Midbrain (tissue), 1 donor: ENCODE measurements at regions not wholly inside any gene's neighbourhood (a gene's known extent, or its start where the extent isn't known, plus 50 kb on each side); places are given as distances from the start of the nearest gene placed in this dataset.
"Not testable (repeated sequence)": the region's sequence is repeated elsewhere in the genome, so short reads cannot be mapped to it uniquely, and the experiment has no call there.

Experiments
- DNase-seq: peaks from one replicate; lab custom pipeline; 2025; lab: John Stamatoyannopoulos, UW

DNA sequence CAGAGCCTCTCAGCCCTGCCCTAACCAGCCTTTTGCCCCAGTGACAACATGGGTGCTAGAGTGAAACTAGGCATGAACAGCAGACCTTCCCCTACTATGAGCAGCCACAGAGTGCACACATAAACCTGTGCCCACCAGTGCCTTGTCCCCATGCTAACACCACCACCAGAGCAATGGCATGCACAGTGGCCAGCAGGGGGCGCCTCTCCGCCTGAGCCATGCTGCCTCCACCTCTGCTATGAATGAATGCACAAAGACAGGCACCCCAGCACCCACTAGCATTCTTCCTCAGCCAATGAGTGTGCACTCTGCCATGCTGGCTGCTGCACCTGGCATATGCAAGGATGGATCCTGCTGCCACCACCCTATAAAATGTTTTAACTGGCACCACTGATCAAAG, 286.9 kb upstream of the FGF16 start:
- DNase-seq: no peak

DNA sequence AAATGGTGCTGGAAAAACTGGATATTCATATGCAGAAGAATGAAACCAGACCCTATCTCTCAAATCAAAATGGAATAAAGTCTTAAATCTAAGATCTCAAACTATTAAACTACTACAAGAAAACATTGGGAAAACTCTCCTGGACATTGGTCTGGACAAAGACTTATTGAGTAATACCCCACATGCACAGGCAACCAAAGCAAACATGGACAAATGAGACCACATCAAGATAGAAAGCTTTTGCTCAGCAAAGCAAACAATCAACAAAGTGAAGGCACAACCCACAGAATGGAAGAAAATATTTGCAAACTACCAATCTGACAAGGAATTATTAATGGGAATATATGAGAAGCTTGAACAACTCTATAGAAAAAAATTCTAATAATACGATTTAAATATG, 284.4 kb upstream of the FGF16 start:
- no peak for DNase-seq

DNA sequence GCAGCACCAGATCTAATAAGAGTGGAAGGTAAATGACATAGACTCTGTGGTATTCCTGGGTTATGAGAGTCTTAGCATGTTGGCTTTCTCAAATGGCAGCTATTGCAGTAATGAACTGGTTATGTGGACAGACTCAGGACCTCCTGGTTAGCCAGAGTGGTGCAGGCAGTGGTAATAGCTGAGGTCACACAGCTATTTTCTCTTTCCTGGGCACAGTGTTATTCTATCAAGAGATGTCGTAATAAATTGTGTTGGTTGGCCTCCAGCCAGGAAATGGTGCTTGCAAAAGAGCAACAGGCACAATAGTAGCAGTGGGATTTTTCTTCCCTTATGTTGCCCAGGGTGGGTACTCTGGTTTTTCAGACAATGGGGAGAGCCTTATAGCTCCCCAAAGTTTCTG, 279.2 kb upstream of the FGF16 start:
- DNase-seq: no peak

DNA sequence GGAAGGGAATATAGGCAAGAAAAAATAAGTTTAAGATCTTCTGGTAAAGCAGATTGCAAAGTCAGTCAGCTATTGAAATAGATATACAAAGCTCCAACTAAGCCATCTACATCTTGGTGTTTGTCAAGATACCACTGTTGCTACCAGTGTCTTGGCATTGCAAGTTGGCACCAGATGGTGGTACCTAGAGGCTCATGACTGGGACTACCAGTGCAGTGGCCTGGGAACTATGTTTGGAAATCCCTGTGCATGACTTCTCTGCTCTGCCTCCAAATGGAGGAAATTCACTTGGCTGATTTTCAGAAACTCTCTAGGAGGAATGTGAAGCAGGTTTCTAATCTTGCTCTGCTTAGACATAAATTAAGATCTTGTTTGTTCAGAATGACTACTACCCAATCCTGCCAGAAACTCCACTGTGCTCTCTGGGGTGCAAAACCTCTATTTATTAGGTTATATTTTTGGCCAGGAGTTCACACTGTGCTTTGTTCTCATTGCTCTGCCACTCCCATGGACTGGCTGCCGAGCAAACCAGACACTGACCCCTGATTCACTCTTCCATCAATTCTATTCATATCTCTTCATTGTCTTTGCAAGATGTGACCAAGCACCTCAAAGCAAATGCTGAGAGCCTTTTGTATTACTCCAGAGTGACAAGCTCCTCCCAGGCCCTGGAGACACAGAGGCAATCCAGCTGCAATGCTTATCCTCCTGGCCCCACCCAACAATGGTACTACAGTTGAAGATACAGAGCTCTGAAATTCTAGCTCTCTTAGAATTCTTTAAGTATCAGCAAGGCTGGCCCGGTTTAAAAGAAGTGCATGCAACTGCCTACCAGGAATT, 272.3 kb upstream of the FGF16 start:
- no peak for DNase-seq

DNA sequence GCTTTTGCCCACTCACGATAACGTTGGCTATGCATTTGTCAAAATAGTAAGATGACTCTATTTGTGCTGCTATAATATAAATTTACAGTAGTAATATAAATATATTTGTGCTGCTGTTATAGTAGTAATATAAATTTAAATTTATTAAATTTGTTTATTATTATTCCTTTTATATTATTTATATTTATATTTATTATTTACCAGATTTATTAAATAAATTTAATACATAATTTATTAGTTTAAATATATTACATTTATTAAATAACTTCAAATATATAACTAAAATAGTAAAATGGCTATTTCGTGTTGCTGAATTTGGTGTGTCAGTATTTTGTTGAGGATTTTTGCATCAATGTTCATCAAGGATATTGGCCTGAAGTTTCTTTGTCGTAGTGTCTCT, 246.5 kb upstream of the FGF16 start:
- DNase-seq: no peak

DNA sequence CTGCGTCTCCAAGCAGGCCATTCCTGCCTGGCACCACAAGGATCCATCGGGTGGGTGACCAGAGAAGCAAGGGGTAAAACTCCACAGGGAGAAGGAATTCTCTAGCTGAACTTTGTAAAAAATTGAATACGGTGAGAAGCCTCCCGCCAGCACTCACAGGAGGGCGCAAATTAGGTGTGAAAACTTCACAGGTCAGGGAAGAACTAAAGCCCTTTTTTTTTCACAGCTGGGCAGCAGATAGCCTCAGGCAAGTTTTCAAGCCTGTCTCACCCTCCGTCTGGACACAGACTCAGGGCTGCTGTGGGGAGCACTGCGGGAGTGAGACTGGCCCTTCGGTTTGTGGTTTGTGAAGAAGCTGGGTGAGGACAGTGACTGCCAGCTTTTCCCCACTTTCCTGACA, 224.1 kb upstream of the FGF16 start:
- DNase-seq: no peak

DNA sequence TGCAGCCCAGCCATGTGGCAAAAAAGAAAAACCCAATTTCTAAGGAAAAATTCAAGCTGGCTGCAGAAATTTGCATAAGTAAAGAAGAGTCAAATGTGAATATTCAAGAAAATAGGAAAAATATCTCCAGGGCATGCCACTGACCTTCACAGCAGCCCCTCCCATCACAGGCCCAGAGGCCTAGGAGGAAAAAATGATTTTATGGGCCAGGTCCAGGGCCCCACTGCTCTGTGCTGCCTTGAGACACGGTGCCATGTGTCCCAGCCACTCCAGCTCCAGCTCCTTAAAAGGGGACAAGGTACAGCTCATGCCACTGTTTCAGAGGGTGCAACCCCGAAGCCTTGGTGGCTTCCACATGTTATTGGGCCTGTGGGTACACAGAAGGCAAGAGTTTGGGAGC, 182.7 kb upstream of the FGF16 start:
- DNase-seq: no peak

DNA sequence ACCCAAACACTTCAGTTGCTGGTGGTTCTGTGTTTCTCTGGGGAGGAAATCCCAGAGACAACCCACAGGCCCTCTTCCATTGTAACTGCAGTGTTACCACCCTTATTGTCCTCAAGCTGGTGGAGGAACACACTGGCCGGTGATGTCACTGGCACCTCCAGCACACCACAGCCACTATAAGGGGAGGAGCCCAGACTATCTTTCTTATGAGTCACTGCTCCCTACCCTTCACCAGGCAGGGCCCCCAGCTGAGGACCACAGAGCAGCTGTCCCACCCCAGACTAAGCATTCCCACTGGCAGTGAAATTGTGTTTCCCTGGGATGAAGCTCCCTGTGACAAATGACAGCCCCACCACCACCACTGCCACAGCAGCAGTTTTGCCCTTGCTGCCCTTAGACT, 171.8 kb upstream of the FGF16 start:
- DNase-seq: no peak

DNA sequence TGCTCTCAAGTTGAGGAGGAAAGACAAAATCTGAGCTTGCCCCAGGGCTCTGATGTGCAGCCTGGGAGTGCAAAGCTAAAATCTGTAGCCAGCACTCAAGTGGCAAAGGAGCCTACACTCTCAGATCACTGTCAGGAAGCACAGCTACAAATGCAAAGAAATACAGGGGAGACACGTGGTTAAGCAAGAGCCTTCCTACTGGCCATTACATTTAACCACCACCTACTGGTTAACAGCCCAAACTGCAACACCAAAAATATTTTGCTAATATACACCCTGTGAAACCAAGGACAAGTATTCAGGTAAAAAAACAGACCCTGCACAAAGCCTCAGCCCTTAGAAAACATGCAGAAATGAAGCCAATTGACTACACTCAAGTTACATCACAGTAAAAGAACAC, 170.4 kb upstream of the FGF16 start:
- no peak for DNase-seq

DNA sequence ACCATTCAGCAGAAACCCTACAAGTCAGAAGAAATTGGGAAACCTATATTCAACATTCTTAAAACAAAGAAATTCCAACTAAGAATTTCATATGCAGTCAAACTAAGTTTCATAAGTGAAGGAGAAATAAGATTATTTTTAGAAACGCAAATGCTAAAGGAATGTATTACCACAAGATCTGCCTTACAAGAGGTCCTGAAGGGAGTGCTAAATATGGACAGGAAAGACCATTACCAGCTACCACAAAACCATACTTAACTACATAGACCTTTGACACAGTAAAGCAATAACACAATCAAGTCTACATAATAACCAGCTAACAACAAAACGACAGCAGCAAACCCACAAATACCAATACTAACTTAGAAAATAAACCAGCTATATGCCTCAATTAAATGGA, 169.3 kb upstream of the FGF16 start:
- DNase-seq: no peak

DNA sequence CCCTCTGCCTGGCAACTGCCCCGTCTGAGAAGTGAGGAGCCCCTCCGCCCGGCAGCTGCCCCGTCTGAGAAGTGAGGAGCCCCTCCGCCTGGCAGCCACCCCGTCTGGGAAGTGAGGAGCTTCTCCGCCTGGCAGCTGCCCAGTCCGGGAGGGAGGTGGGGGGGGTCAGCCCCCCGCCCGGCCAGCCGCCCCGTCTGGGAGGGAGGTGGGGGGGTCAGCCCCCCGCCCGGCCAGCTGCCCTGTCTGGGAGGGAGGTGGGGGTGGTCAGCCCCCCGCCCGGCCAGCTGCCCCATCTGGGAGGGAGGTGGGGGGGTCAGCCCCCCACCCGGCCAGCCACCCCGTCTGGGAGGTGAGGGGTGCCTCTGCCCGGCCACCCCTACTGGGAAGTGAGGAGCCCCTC, 167.8 kb upstream of the FGF16 start:
- DNase-seq: not testable (repeated sequence)

DNA sequence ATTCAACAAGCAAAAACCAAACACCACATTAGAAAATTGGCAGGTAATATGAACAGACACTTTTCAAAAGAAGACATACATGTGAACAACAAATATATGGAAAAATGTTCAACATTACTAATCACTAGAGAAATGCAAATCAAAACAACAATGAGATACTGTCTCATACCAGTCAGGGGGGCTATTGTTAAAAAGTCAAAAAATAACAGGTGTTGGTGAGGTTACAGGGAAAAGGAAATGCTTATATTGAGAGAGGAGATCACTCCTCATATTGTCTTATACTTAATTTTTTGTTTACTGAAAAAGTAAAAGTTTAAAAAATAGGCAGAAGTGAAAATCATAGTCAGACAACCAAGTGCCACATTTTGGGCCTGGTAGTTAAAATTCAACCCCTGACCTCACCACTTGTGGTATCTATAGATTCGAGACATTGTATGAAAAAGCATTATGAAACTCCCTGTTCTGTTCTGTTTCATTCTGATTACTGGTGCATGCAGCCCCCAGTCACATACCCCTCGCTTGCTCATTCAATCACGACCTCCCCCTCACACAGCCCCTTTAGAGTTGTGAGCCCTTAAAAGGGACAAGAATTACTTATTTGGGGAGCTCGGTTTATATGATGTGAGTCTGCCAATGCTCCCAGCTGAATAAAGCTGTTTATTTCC, 153.7 kb upstream of the FGF16 start:
- no peak for DNase-seq

DNA sequence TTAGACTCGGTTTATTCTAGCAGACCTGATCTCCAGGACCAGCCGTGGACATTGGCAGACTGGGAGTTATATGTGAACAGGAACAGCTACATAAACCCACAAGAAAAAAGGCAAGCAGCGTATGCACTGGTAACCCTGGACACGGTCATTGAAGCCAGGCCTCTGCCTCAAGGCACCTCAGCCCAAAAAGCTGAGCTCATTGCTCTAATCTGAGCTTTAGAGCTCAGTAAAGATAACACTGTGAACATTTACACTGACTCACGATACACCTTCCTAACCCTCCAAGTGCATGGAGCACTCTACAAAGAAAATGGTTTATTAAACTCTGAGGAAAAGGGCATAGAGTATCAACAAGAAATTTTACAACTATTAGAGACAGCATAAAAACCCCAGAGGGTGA, 148.9 kb upstream of the FGF16 start:
- DNase-seq: no peak

DNA sequence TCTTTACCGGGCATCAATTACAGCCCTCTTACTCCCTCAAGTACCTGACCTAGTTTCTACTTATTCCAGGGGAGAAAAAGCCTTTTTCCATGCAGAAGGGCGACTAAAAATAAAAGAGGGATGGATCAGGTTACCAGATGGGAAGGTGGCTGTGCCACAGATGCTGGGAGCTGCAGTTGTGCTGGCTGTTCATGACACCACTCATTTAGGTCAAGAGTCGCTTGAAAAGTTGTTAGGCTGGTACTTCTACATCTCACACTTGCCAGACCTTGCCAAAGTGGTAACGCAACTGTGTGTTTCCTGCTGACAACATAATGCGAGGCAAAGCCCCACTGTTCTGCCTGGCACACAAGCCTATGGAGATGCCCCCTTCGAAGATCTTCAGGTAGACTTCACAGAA, 148.4 kb upstream of the FGF16 start:
- no peak for DNase-seq

DNA sequence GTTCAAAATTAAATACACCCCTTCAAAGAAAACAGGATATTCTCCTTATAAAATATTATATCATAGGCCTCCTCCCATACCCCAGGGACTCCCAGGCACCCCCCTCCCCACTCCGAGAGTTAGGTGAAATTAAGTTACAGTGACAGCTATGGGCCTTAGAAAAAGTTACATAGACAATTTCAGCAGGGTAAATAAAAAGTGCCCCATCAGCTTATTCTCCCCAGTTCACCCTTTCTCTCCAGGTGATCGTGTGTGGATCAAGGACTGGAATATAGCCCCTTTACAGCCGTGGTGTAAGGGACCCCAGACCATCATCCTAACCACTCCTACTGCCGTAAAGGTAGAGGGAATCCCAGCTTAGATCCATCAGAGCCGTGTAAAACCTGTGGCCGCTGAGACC, 147.6 kb upstream of the FGF16 start:
- DNase-seq: no peak

DNA sequence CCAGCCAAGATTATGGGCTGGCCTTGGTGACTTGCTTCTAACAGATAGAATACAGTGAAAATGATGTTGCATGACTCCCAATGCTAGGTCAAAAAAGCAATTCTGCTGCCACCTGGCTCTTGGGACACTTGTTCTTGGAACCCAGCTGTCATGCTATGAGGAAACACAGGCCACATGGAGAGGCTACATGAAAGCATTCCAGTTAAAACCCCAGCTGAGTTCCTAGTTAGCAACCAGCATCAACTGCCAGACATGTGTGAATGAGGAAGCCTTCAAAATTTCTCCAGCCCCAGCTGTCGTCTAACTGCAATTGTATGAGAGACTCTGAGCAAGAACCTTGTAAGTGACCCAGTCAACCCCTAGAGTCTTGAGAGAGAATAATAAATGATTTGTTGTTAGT, 105.2 kb upstream of the FGF16 start:
- DNase-seq: no peak

DNA sequence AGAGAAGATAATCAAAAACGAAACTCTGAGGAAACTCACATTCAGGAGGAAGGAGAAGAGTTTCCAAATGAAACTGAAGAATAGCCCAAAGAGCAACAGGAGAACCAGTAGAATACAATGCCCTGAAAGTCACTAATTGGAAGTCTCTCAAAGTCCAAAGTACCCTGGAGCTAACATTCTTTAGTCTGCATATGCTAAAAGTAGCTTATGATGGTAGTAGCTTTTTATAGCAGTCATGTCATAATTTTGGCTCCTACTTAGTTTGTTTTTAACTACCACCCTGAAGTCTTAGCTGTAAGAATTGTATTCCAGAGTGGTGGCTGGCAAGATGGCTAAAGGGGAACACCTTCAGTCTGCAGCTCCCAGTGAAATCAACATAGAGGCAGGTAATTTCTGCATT, 100.3 kb upstream of the FGF16 start:
- DNase-seq: no peak

DNA sequence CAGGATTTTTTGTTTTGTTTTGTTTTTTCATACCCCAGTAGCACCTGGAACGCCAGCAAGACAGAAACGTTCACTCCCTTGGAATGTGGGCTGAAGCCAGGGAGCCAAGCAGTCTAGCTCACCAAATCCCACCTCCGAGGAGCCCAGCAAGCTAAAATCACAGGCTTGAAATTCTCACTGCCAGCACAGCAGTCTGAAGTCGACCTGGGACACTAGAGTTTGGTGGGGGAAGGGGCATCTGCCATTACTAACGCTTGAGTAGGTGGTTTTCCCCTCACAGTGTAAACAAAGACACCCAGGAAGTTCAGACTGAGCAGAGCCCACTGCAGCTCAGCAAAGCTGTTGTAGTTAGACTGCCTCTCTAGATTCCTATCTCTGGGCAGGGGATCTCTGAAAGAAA, 99.6 kb upstream of the FGF16 start:
- DNase-seq: no peak

DNA sequence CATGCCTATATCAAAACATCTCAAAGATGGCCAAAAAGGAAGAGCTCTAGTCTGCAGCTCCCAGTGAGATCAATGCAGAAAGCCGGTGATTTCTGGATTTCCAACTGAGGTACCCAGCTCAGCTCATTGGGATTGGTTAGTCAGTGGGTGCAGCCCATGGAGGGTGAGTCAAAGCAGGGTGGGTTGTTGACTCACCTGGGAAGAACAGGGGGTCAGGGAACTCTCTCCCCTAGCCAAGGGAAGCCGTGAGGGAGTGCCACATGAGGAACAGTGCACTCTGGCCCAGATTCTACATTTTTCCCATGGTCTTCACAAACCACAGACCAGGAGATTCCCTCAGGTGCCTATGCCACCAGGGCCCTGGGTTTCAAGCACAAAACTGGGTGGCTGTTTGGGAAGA, 57.3 kb upstream of the FGF16 start:
- no peak for DNase-seq

DNA sequence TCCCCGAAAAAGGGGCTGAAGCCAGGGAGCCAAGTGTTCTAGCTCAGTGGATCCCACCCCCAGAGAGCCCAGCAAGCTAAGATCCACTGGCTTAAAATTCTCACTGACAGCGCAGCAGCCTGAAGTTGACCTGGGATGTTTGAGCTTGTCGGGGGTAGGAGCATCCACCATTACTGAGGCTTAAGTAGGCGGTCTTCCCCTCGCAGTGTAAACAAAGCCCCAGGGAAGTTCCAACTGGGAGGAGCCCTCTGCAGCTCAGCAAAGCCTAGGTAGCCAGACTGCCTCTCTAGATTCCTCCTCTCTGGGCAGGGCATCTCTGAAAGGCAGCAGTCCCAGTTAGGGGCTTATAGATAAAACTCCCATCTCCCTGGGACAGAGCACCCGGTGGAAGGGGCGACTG, 56.8 kb upstream of the FGF16 start:
- DNase-seq: not testable (repeated sequence)

DNA sequence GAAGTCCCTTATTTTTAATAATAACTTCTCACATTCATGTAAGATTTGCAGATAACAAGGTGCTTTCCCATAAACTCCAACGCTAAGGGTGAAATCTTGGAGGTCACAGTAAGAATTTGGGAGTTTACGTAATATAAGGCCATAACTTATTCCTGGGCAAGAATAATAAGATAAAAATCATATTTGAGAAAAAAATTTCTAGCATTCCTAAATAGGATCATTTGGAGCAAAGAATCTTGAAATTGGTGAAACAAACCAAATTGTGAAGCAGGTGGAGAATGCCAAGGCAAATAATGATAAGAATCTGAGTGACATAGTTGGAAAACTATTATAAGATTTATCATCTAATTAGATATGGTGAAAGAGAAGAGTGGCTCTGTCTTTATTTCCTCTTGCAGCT, 50.4 kb upstream of the FGF16 start:
- DNase-seq: no peak
